ENCODE measurements at regions not wholly inside any gene's neighbourhood (a gene's known extent, or its start where the extent isn't known, plus 50 kb on each side); places are given as distances from the start of the nearest gene placed in this dataset. TPM values are rescaled to one million over a fixed set of nuclear protein-coding genes. Genes with fewer than 3 reads are reported as not detected.

Small RNAs in the stretch of these regions (microRNA-seq; reads per million reads assigned to microRNA genes)
- not detected for gene MIR6130 (ENCODE audit: borderline microRNAs expressed, borderline replicate concordance)

Small RNAs in the stretch of these regions (small RNA-seq; reads per million reads assigned to genes)
- not detected for gene MIR6130
- gene RNU4-45P, result not detected

Measured in uterus (tissue), 2 donors.